Endothelial cell of umbilical vein (primary cell): ENCODE measurements at regions not wholly inside any gene's neighbourhood (a gene's known extent, or its start where the extent isn't known, plus 50 kb on each side); places are given as distances from the start of the nearest gene placed in this dataset.

Experiments
- BruUV-seq: library from RNA; stranded (reverse); fragments of 400-500 nt; replicated peaks from 2 replicates; lab custom pipeline; 2021; lab: Mats Ljungman, UMichigan
- CTCF ChIA-PET: fragments of 300-600, 350-600 bp; sonication (Branson Sonifier 250); formaldehyde crosslinking; loops from one replicate; lab custom pipeline; 2021; ENCODE audit warnings: antibody characterized with exemption, inconsistent platforms; lab: Charles Lee
- POLR2A ChIA-PET: fragments of 300-600, 350-600 bp; sonication (Branson Sonifier 250); formaldehyde crosslinking; loops from one replicate; lab custom pipeline; 2021; ENCODE audit warnings: antibody characterized with exemption, inconsistent platforms; lab: Charles Lee
- DNase-seq: peaks from one replicate; pipeline ENCODE4 v3.0.0-alpha.2; 2011; ENCODE audit warnings: low read depth, low spot score
- FAIRE-seq: peaks from 2 replicates; lab custom pipeline; 2011; peaks lifted over from hg19 to GRCh38; lab: Jason Lieb, UNC
- H2AFZ ChIP-seq: 2 replicates; pipeline ENCODE4 v1.6.0; 2012; ENCODE audit warnings: low read depth, low read length, control low read depth, inconsistent platforms
- H3K27ac ChIP-seq: 2 replicates; pipeline ENCODE4 v1.5.1; 2011; ENCODE audit warnings: low read depth, mild to moderate bottlenecking, control low read depth, low read length, moderate library complexity; ENCODE audit not compliant: insufficient read depth
- H3K27me3 ChIP-seq, 2 experiments: 2 replicates each; pipeline versions ENCODE4 v1.6.0 to v1.6.1; 2011; ENCODE audit warnings: low read length in 2 of 2, mixed read lengths in 1 of 2; ENCODE audit not compliant: control insufficient read depth in 2 of 2, insufficient read depth in 2 of 2
- H3K36me3 ChIP-seq, 2 experiments: 2 replicates in 1 of 2; 3 replicates in 1 of 2; pipeline ENCODE4 v1.5.1; 2011; ENCODE audit warnings: low read length in 2 of 2, mild to moderate bottlenecking in 1 of 2, moderate library complexity in 1 of 2; ENCODE audit not compliant: control insufficient read depth in 2 of 2, insufficient read depth in 2 of 2; ENCODE audit errors: extremely low read depth in 1 of 2
- H3K4me1 ChIP-seq: 3 replicates; pipeline ENCODE4 v1.5.1; 2011; ENCODE audit warnings: mild to moderate bottlenecking, low read length; ENCODE audit not compliant: control insufficient read depth, insufficient read depth; ENCODE audit errors: extremely low read depth
- H3K4me2 ChIP-seq: 2 replicates; pipeline ENCODE4 v1.6.1; 2011; ENCODE audit warnings: low read length, control low read depth, mixed read lengths; ENCODE audit not compliant: insufficient read depth
- H3K4me3 ChIP-seq, 3 experiments: fragments of 200-600 bp in 1 of 3; sonication (generic), shearing (Covaris generic) in 1 of 3; replicated peaks in 1 of 3; 2 replicates each; pipeline ENCODE4 v1.5.1; 2011 to 2016; ENCODE audit warnings: control low read depth in 3 of 3, low read length in 3 of 3, mild to moderate bottlenecking in 2 of 3, inconsistent platforms in 1 of 3, low read depth in 1 of 3, moderate library complexity in 1 of 3; ENCODE audit not compliant: insufficient read depth in 1 of 3
- H3K79me2 ChIP-seq: 2 replicates; pipeline ENCODE4 v1.6.0; 2012; ENCODE audit warnings: low read length, inconsistent platforms; ENCODE audit not compliant: control insufficient read depth, insufficient read depth
- H3K9ac ChIP-seq: replicated peaks from 2 replicates; pipeline ENCODE3; 2011; ENCODE audit warnings: low read length, control low read depth; ENCODE audit not compliant: insufficient read depth; ENCODE audit errors: extremely low read depth
- H3K9me1 ChIP-seq: replicated peaks from 3 replicates; pipeline ENCODE4 v1.6.0; 2011; ENCODE audit warnings: mild to moderate bottlenecking, low read length; ENCODE audit not compliant: control insufficient read depth, insufficient read depth; ENCODE audit errors: extremely low read depth
- H3K9me3 ChIP-seq: replicated peaks from 2 replicates; pipeline ENCODE4 v1.5.1; 2012; ENCODE audit warnings: low read length, inconsistent platforms; ENCODE audit not compliant: control insufficient read depth, insufficient read depth
- H4K20me1 ChIP-seq: replicated peaks from 2 replicates; pipeline ENCODE3; 2011; ENCODE audit warnings: mild to moderate bottlenecking, low read length; ENCODE audit not compliant: control insufficient read depth, insufficient read depth; ENCODE audit errors: extremely low read depth
- CTCF ChIP-seq, 2 donors: IDR thresholded peaks; 1 replicate in 1 of 2; 2 replicates in 1 of 2; pipeline ENCODE4 v1.5.1; 2011; ENCODE audit warnings: low read length in 2 of 2, mild to moderate bottlenecking in 2 of 2, moderate library complexity in 2 of 2, control low read depth in 1 of 2, inconsistent platforms in 1 of 2, low read depth in 1 of 2; ENCODE audit not compliant: insufficient read depth in 1 of 2; ENCODE audit errors: extremely low read depth in 1 of 2
- EZH2 ChIP-seq: IDR thresholded peaks from 2 replicates; pipeline ENCODE4 v1.6.1; 2012; ENCODE audit warnings: borderline replicate concordance, low read depth, mild to moderate bottlenecking, moderate library complexity, low read length, inconsistent platforms; ENCODE audit not compliant: severe bottlenecking
- FOS ChIP-seq: IDR thresholded peaks from 2 replicates; pipeline ENCODE4 v1.6.1; 2011; ENCODE audit warnings: mild to moderate bottlenecking, low read length, moderate library complexity, borderline replicate concordance; ENCODE audit not compliant: insufficient read depth
- GATA2 ChIP-seq: IDR thresholded peaks from 2 replicates; pipeline ENCODE4 v1.7.0; 2011; ENCODE audit warnings: low read depth, mild to moderate bottlenecking, moderate library complexity, mixed read lengths, low read length; ENCODE audit not compliant: insufficient read length, insufficient read depth
- JUN ChIP-seq: IDR thresholded peaks from 2 replicates; pipeline ENCODE4 v1.6.1; 2011; ENCODE audit warnings: borderline replicate concordance, low read depth; ENCODE audit not compliant: insufficient read length, insufficient read depth
- MAX ChIP-seq: IDR thresholded peaks from 2 replicates; pipeline ENCODE4 v1.6.1; 2011; ENCODE audit not compliant: insufficient read depth, insufficient read length
- MYC ChIP-seq: IDR thresholded peaks from one replicate; pipeline ENCODE4 v1.6.1; 2011; ENCODE audit warnings: mild to moderate bottlenecking, low read depth, low read length
- POLR2A ChIP-seq: IDR thresholded peaks from 2 replicates; pipeline ENCODE4 v1.6.1; 2012; ENCODE audit warnings: low read depth, mild to moderate bottlenecking, control low read depth, low read length
- POLR2AphosphoS5 ChIP-seq: IDR thresholded peaks from 2 replicates; pipeline ENCODE4 v1.6.1; 2012; ENCODE audit warnings: low read depth, mild to moderate bottlenecking, control low read depth, low read length, moderate library complexity; ENCODE audit not compliant: insufficient read depth
- dilution Hi-C: fragments of 300-500 bp; cut with MboI; formaldehyde crosslinking; loops from one replicate; pipeline ENCODE4 v1.15.0; 2019; ENCODE audit warnings: low sequenced_read_pairs; ENCODE audit not compliant: extremely low pct_ligation_motif_present
- intact Hi-C: fragments of 100-400 bp; cut with micrococcal nuclease; formaldehyde crosslinking; loops from one replicate; pipeline ENCODE4 v1.10.0; 2022

- no peak for TF ChIP-seq GATA2
- TF ChIP-seq MYC = no peak
- no peak for TF ChIP-seq MAX
- no peak for TF ChIP-seq POLR2A
- TF ChIP-seq POLR2AphosphoS5 = no peak
- TF ChIP-seq FOS = no peak
- no peak for TF ChIP-seq JUN
- TF ChIP-seq CTCF (IDR thresholded peaks at IDR 0.05; ENCODE audit: extremely low read depth in 1 of 2, insufficient read depth in 1 of 2, low read depth in 1 of 2, low read length in 2 of 2) = no peak
- TF ChIP-seq EZH2 = no peak
- H3K27me3 ChIP-seq = no peaks in the 10 kb centered on the region
- POLR2A ChIA-PET = no interaction called here
Measured at GRCh38 chr11:111018566-111018965, 227.0 kb upstream of the POU2AF2 start.

More at GRCh38 chr11:111018566-111018965, 227.0 kb upstream of the POU2AF2 start:
- dilution Hi-C loops (no loop called here), intact Hi-C loops (no loop called here)
- FAIRE-seq (no peak), DNase-seq (no peak)
- no peak overlapping the region for H3K9ac ChIP-seq
- no peak overlapping the region for H2AFZ ChIP-seq
- H3K79me2 ChIP-seq = no peaks in the 10 kb centered on the region
- no peak overlapping the region for H3K4me3 ChIP-seq
- CTCF ChIA-PET = no interaction called here
- no peaks in the 10 kb centered on the region for H3K4me1 ChIP-seq
- H3K27ac ChIP-seq = no peak overlapping the region
- no peaks in the 10 kb centered on the region for H4K20me1 ChIP-seq
- H3K9me1 ChIP-seq = peaks cover 2% of the 10 kb centered on the region
- no peaks in the 10 kb centered on the region for H3K9me3 ChIP-seq
- no TSS peak for BruUV-seq
- no peak overlapping the region for H3K4me2 ChIP-seq
- no peaks in the 10 kb centered on the region for H3K36me3 ChIP-seq
